WTC11 (cell line): ENCODE measurements at regions not wholly inside any gene's neighbourhood (a gene's known extent, or its start where the extent isn't known, plus 50 kb on each side); places are given as distances from the start of the nearest gene placed in this dataset.

ENCODE experiments used
- ATAC-seq: fragments of 200-7000 bp; cut with Tn5 transposase; 2 replicates; pipeline ENCODE4 v1.10.0; 2021; ENCODE audit warnings: mild to moderate bottlenecking, moderate library complexity
- CTCF ChIA-PET: fragments of 300-600 bp; sonication (Branson Sonifier 250); formaldehyde crosslinking; loops from one replicate; lab custom pipeline; 2021; ENCODE audit warnings: antibody characterized with exemption; lab: Charles Lee
- POLR2A ChIA-PET: fragments of 350-600 bp; sonication (Branson Sonifier 250); formaldehyde crosslinking; loops from one replicate; lab custom pipeline; 2021; ENCODE audit warnings: antibody characterized with exemption; lab: Charles Lee
- DNase-seq: peaks from one replicate; pipeline ENCODE4 v3.0.0; 2021; ENCODE audit warnings: low spot score
- H3K27ac Mint-ChIP-seq: 2 replicates; pipeline ENCODE4 v1.8.0; 2021; ENCODE audit warnings: mixed read lengths
- H3K27me3 Mint-ChIP-seq: 2 replicates; pipeline ENCODE4 v1.8.0; 2021; ENCODE audit warnings: low read depth, mild to moderate bottlenecking, moderate library complexity, mixed read lengths
- H3K36me3 Mint-ChIP-seq: 2 replicates; pipeline ENCODE4 v1.8.0; 2021; ENCODE audit warnings: mixed read lengths
- H3K4me1 Mint-ChIP-seq: 2 replicates; pipeline ENCODE4 v1.8.0; 2022; ENCODE audit warnings: mixed read lengths
- H3K4me3 Mint-ChIP-seq: 2 replicates; pipeline ENCODE4 v1.8.0; 2021; ENCODE audit warnings: mild to moderate bottlenecking, moderate library complexity, mixed read lengths
- H3K9me3 Mint-ChIP-seq: 2 replicates; pipeline ENCODE4 v1.8.0; 2021; ENCODE audit warnings: mixed read lengths
- CREB1 ChIP-seq: sonication (generic); formaldehyde crosslinking; IDR thresholded peaks from 2 replicates; pipeline ENCODE4 v1.8.0; 2023; ENCODE audit warnings: mild to moderate bottlenecking, missing genetic modification reagents
- ESRRA ChIP-seq: sonication (generic); formaldehyde crosslinking; IDR thresholded peaks from 2 replicates; pipeline ENCODE4 v1.8.1; 2022; ENCODE audit warnings: mild to moderate bottlenecking, missing genetic modification reagents, borderline replicate concordance
- FOXP1 ChIP-seq: sonication (generic); formaldehyde crosslinking; IDR thresholded peaks from 2 replicates; pipeline ENCODE4 v1.8.0; 2022; ENCODE audit warnings: missing genetic modification reagents, mild to moderate bottlenecking, moderate library complexity, borderline replicate concordance
- GTF2I ChIP-seq: fragments of 250-450 bp; sonication (Bioruptor Pico); conservative IDR thresholded peaks from 2 replicates; pipeline ENCODE4 v1.4.0; 2021; ENCODE audit warnings: mild to moderate bottlenecking
- IRF1 ChIP-seq: sonication (generic); formaldehyde crosslinking; IDR thresholded peaks from 2 replicates; pipeline ENCODE4 v1.8.0; 2023; ENCODE audit warnings: missing genetic modification reagents
- KAT7 ChIP-seq: sonication (generic); formaldehyde crosslinking; IDR thresholded peaks from 2 replicates; pipeline ENCODE4 v1.8.1; 2023; ENCODE audit warnings: missing genetic modification reagents, mild to moderate bottlenecking, borderline replicate concordance
- MYBL2 ChIP-seq: sonication (generic); formaldehyde crosslinking; IDR thresholded peaks from 2 replicates; pipeline ENCODE4 v1.8.1; 2023; ENCODE audit warnings: mild to moderate bottlenecking, moderate library complexity, missing genetic modification reagents
- OVOL2 ChIP-seq: fragments of 250-450 bp; sonication (Bioruptor Pico); IDR thresholded peaks from 2 replicates; pipeline ENCODE4 v1.9.0; 2021; ENCODE audit warnings: mild to moderate bottlenecking, borderline replicate concordance
- PRRX2 ChIP-seq: fragments of 250-450 bp; sonication (Bioruptor Pico); IDR thresholded peaks from 2 replicates; pipeline ENCODE4 v1.8.0; 2021; ENCODE audit warnings: mild to moderate bottlenecking
- RELA ChIP-seq: sonication (generic); formaldehyde crosslinking; IDR thresholded peaks from 2 replicates; pipeline ENCODE4 v1.8.1; 2022; ENCODE audit warnings: missing genetic modification reagents, mild to moderate bottlenecking, borderline replicate concordance
- ZBTB21 ChIP-seq: sonication (generic); formaldehyde crosslinking; IDR thresholded peaks from 2 replicates; pipeline ENCODE4 v1.8.1; 2023; ENCODE audit warnings: mild to moderate bottlenecking, missing genetic modification reagents, borderline replicate concordance
- ZNF138 ChIP-seq: sonication (generic); formaldehyde crosslinking; conservative IDR thresholded peaks from 2 replicates; pipeline ENCODE4 v1.8.1; 2022; ENCODE audit warnings: mild to moderate bottlenecking, moderate library complexity, missing genetic modification reagents
- ZNF512 ChIP-seq: sonication (generic); formaldehyde crosslinking; IDR thresholded peaks from 2 replicates; pipeline ENCODE4 v1.8.1; 2022; ENCODE audit warnings: missing genetic modification reagents, borderline replicate concordance
- TF ChIP-seq, protein P1 (sequence below): sonication (generic); formaldehyde crosslinking; IDR thresholded peaks from 2 replicates; pipeline ENCODE4 v1.8.1; 2023; ENCODE audit warnings: mild to moderate bottlenecking, missing genetic modification reagents
- TF ChIP-seq, protein P2 (sequence below): sonication (generic); formaldehyde crosslinking; conservative IDR thresholded peaks from 2 replicates; pipeline ENCODE4 v1.8.1; 2023; ENCODE audit warnings: mild to moderate bottlenecking, low read depth, missing genetic modification reagents, moderate library complexity
- TF ChIP-seq, protein P3 (sequence below): sonication (generic); formaldehyde crosslinking; IDR thresholded peaks from 2 replicates; pipeline ENCODE4 v1.8.0; 2022; ENCODE audit warnings: mild to moderate bottlenecking, missing genetic modification reagents
- TF ChIP-seq, protein P4 (sequence below): sonication (generic); formaldehyde crosslinking; IDR thresholded peaks from 2 replicates; pipeline ENCODE4 v1.8.0; 2023; ENCODE audit warnings: missing genetic modification reagents, mild to moderate bottlenecking, borderline replicate concordance

DNA sequence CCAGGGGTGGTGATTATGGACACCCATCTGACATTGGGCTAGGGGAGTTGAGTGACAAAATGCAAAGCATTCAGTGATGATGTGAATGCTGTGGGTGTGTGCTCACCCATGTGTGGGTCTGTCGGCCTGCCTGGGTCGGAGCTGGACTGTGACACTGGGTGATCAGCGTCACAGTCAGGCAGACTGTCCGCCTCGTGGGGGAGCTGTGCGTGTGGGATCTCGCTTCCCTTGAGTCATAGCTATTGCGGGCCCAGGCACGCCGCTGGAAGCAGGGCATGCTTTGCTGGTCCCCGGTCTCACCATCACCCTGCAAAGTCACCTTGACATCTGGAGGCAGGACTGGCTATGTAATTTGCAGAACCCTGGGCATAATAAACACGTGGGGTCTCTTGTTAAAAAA is 156.9 kb upstream of the IGSF21 start:
- no peaks in the 10 kb centered on the region for H3K36me3 Mint-ChIP-seq
- H3K27ac Mint-ChIP-seq = no peak overlapping the region
- peaks cover 30% of the 10 kb centered on the region for H3K27me3 Mint-ChIP-seq
- DNase-seq (no peak), ATAC-seq (no peak)
- no peak overlapping the region for H3K4me3 Mint-ChIP-seq
- ChIA-PET POLR2A (interaction anchor here (0.7 kb wide), 1 partner anchor 63 kb away, joined by 3 read pairs; no protein-coding TSS in a partner anchor), CTCF (interaction anchor here (0.9 kb wide), 1 partner anchor 193 kb away, joined by 3 read pairs; no protein-coding TSS in a partner anchor)
- H3K4me1 Mint-ChIP-seq = peaks cover 12% of the 10 kb centered on the region
- TF ChIP-seq MYBL2 (CRISPR knock-in tag) = no peak
- no peak for TF ChIP-seq PRRX2 (CRISPR knock-in tag)
- no peak for TF ChIP-seq ZNF512 (CRISPR knock-in tag)
- TF ChIP-seq, protein P1, sequence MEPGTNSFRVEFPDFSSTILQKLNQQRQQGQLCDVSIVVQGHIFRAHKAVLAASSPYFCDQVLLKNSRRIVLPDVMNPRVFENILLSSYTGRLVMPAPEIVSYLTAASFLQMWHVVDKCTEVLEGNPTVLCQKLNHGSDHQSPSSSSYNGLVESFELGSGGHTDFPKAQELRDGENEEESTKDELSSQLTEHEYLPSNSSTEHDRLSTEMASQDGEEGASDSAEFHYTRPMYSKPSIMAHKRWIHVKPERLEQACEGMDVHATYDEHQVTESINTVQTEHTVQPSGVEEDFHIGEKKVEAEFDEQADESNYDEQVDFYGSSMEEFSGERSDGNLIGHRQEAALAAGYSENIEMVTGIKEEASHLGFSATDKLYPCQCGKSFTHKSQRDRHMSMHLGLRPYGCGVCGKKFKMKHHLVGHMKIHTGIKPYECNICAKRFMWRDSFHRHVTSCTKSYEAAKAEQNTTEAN (CRISPR knock-in tag) = no peak
- TF ChIP-seq ZBTB21 = no peak
- TF ChIP-seq FOXP1 (CRISPR knock-in tag) = no peak
- no peak for TF ChIP-seq OVOL2 (CRISPR knock-in tag)
- no peak for TF ChIP-seq ESRRA (CRISPR knock-in tag)
- TF ChIP-seq, protein P2, sequence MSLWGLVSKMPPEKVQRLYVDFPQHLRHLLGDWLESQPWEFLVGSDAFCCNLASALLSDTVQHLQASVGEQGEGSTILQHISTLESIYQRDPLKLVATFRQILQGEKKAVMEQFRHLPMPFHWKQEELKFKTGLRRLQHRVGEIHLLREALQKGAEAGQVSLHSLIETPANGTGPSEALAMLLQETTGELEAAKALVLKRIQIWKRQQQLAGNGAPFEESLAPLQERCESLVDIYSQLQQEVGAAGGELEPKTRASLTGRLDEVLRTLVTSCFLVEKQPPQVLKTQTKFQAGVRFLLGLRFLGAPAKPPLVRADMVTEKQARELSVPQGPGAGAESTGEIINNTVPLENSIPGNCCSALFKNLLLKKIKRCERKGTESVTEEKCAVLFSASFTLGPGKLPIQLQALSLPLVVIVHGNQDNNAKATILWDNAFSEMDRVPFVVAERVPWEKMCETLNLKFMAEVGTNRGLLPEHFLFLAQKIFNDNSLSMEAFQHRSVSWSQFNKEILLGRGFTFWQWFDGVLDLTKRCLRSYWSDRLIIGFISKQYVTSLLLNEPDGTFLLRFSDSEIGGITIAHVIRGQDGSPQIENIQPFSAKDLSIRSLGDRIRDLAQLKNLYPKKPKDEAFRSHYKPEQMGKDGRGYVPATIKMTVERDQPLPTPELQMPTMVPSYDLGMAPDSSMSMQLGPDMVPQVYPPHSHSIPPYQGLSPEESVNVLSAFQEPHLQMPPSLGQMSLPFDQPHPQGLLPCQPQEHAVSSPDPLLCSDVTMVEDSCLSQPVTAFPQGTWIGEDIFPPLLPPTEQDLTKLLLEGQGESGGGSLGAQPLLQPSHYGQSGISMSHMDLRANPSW (CRISPR knock-in tag) = no peak
- no peak for TF ChIP-seq ZNF138 (CRISPR knock-in tag)
- TF ChIP-seq, protein P3, sequence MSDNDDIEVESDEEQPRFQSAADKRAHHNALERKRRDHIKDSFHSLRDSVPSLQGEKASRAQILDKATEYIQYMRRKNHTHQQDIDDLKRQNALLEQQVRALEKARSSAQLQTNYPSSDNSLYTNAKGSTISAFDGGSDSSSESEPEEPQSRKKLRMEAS (CRISPR knock-in tag) = no peak
- TF ChIP-seq GTF2I = no peak
- no peak for TF ChIP-seq CREB1 (CRISPR knock-in tag)
- no peak for TF ChIP-seq RELA (CRISPR knock-in tag)
- TF ChIP-seq, protein P4, sequence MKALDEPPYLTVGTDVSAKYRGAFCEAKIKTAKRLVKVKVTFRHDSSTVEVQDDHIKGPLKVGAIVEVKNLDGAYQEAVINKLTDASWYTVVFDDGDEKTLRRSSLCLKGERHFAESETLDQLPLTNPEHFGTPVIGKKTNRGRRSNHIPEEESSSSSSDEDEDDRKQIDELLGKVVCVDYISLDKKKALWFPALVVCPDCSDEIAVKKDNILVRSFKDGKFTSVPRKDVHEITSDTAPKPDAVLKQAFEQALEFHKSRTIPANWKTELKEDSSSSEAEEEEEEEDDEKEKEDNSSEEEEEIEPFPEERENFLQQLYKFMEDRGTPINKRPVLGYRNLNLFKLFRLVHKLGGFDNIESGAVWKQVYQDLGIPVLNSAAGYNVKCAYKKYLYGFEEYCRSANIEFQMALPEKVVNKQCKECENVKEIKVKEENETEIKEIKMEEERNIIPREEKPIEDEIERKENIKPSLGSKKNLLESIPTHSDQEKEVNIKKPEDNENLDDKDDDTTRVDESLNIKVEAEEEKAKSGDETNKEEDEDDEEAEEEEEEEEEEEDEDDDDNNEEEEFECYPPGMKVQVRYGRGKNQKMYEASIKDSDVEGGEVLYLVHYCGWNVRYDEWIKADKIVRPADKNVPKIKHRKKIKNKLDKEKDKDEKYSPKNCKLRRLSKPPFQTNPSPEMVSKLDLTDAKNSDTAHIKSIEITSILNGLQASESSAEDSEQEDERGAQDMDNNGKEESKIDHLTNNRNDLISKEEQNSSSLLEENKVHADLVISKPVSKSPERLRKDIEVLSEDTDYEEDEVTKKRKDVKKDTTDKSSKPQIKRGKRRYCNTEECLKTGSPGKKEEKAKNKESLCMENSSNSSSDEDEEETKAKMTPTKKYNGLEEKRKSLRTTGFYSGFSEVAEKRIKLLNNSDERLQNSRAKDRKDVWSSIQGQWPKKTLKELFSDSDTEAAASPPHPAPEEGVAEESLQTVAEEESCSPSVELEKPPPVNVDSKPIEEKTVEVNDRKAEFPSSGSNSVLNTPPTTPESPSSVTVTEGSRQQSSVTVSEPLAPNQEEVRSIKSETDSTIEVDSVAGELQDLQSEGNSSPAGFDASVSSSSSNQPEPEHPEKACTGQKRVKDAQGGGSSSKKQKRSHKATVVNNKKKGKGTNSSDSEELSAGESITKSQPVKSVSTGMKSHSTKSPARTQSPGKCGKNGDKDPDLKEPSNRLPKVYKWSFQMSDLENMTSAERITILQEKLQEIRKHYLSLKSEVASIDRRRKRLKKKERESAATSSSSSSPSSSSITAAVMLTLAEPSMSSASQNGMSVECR (CRISPR knock-in tag) = no peak
- no peak for TF ChIP-seq KAT7 (CRISPR knock-in tag)
- no peak for TF ChIP-seq IRF1 (CRISPR knock-in tag)
- H3K9me3 Mint-ChIP-seq = no peaks in the 10 kb centered on the region
